ENCODE measurements at regions not wholly inside any gene's neighbourhood (a gene's known extent, or its start where the extent isn't known, plus 50 kb on each side); places are given as distances from the start of the nearest gene placed in this dataset.
A peak's percentile ranks its signal among the peaks of the same experiment; 100 is the strongest.
"Not testable (repeated sequence)": the region's sequence is repeated elsewhere in the genome, so short reads cannot be mapped to it uniquely, and the experiment has no call there.

DNA sequence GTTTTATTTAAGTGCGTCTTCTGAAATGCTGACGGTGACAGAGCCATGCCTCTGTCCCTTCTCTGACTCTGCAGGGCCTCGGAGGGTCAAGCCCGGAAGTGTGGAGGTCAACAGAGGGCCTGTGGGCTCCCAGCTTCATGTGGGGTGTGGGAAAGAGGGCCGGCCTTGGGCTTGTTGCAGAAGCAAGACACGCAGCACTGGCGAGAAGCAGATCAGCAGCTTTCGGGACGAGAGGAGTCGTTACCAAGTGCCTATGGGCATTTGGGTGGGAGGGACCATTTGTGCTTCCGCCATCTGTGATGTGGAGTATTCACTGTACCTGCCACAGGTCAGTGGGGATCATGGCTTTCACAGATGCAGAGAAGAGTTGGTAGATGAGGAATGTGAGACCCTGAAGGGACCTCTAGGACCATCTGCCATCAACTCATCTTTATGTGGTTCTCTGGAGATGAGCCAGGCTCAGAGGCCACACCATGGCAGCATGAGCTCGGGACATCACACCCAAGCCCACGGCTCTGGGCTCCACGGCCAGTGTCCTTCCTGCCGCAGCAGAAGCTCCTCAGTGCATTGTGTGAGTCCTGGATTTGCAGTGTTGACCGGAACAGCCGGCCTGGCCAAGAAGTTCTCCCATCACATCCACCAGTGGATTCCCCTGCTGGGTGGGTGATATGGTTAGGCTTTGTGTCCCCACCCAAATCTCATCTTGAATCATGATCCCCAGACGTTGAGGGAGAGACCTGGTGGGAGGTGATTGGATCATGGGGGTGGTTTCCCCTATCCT is 590.7 kb downstream of the TBC1D22A start:
- DNase-seq, result no peak

GRCh38 chr22:47351836-47352579 is 589.6 kb downstream of the TBC1D22A start:
- DNase-seq, result no peak

DNA sequence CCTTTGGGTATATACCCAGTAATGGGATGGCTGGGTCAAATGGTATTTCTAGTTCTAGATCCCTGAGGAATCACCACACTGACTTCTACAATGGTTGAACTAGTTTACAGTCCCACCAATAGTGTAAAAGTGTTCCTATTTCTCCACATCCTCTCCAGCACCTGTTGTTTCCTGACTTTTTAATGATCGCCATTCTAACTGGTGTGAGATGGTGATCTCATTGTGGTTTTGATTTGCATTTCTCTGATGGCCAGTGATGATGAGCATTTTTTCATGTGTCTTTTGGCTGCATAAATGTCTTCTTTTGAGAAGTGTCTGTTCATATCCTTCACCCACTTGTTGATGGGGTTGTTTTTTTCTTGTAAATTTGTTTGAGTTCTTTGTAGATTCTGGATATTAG is 583.8 kb downstream of the TBC1D22A start:
- DNase-seq, result not testable (repeated sequence)

DNA sequence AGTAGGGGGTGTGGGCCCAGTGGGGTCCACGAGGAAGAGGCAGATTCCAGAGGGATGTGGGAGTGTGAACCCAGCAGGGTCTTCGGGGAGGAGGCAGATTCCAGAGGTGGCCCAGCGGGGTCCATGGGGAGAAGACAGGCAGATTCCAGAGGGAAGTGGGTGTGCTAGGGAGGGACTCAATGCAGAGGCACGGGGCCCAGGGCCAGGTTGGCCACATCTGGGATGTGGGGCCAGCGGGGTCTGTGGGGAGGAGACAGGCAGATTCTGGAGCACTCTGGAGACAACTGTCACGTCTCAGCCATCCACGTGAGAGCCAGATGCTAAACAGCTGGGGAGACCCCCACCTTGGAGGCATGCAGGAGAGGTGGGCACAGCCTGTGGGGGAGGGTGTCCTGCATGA is 582.6 kb downstream of the TBC1D22A start:
- DNase-seq, result no peak

GRCh38 chr22:47344414-47344813 is 582.0 kb downstream of the TBC1D22A start:
- DNase-seq, result no peak

- DNase-seq, result no peak
Observed at GRCh38 chr22:47343611-47344010, 581.2 kb downstream of the TBC1D22A start.

GRCh38 chr22:47342446-47342845 is 580.0 kb downstream of the TBC1D22A start:
- no peak for DNase-seq

- DNase-seq, result no peak
Observed at GRCh38 chr22:47341464-47341863, 579.0 kb downstream of the TBC1D22A start.

GRCh38 chr22:47340851-47341436 is 578.5 kb downstream of the TBC1D22A start:
- DNase-seq, result no peak

GRCh38 chr22:47337161-47337621 is 574.7 kb downstream of the TBC1D22A start:
- DNase-seq, result peak; percentile 10

GRCh38 chr22:47335958-47336357 is 573.5 kb downstream of the TBC1D22A start:
- DNase-seq, result no peak

- no peak for DNase-seq
Observed at GRCh38 chr22:47335460-47335859, 573.0 kb downstream of the TBC1D22A start.

DNA sequence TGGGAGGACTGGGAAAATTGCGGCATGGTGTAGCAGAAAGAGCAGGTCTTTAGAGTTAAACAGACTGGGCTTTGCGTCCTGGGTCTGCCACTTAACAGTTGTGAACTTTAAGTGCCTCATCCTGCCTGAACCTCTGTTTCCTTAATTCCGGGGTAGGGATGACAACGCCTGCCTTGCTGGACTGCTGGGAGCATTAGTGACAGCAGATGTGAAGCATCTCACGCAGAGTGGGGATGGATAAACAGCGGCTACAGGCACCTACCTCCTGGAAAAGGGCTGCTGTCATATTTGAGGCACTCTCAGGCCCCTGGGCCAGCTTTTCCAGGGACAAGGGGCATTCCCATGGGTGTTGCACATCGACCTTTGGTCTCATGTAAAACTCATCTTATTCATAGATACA is 572.2 kb downstream of the TBC1D22A start:
- DNase-seq, result no peak

DNA sequence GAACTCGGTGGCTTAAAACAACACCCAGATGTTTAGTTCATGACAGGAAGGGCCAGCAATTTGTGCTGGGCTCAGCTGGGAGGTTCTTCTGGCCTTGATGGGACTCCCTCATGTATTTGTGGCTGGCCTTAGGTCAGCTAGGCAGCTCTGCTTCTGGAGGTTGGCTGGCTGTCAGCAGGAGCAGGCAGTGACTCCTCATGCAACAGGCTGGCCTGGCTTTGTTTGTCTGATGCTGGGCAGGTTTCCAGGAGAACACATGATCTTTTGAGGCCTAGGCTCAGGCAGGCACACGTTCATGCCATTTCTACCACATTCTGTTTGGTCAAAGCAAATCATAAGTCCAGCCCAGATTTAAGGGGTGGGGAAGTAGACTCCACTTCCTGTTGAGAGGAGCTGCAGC is 571.2 kb downstream of the TBC1D22A start:
- no peak for DNase-seq

GRCh38 chr22:47332246-47332980 is 570.0 kb downstream of the TBC1D22A start:
- DNase-seq, result no peak

GRCh38 chr22:47331750-47332149 is 569.3 kb downstream of the TBC1D22A start:
- no peak for DNase-seq

- DNase-seq, result no peak
Observed at GRCh38 chr22:47329727-47330650, 567.5 kb downstream of the TBC1D22A start.

DNA sequence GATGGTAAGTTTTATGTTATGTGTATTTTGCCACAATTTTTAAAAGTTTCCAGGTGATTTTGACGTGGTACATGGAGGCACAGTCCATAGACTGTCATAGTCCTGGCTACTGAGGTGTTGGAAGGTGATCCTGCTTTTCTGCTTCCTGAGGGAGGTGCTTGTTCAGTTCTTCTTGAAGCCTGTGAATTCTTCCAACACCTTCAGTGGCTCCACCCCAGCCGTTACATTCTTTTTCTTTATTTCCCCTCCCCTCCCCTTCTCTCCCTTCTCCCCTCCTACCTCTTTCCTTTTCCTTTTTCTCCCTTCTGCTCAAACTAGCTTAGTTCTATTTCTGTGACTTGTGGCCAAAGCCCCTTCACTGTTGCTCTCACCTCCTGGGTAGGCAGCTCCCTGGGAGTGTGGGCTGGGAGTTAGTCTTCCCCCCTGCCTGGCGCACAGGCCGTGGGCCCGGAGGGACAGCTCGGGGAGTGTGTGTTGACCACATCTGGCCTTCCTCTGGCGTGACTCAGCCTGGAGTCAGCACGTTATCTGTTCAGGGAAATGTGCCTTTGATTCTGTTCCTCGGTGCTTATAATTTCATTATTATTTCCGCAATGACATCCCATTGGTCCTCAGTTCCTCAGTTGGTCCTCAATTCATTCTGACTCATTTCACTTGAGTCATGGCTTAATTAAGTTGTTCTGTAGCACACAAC is 566.2 kb downstream of the TBC1D22A start:
- DNase-seq, result no peak

DNA sequence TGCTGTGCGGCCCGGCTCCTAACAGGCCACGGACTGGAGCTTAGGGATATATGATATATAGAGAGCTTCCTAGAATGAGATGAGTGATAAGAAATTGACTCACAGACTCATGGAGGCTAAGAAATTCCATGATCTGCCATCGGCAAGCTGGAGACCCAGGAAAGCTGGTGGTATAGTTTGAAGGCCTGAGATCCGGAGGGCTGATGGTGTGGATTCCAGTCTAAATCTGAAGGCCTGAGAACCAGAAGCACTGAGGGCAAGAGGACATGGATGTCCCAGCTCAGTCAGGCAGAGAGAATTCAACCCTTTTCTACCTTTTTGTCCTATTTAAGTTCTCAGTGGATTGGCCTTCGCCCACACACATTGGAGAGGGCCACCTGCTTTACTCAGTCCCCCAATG is 564.8 kb downstream of the TBC1D22A start:
- no peak for DNase-seq

GRCh38 chr22:47325249-47325648 is 562.8 kb downstream of the TBC1D22A start:
- no peak for DNase-seq

GRCh38 chr22:47324435-47324990 is 562.1 kb downstream of the TBC1D22A start:
- no peak for DNase-seq

Measured in inflammatory macrophage treated with lipopolysaccharide for 4 hours (primary cell).